Kidney tubule cell (primary cell): ENCODE measurements at regions not wholly inside any gene's neighbourhood (a gene's known extent, or its start where the extent isn't known, plus 50 kb on each side); places are given as distances from the start of the nearest gene placed in this dataset.
A peak's percentile ranks its signal among the peaks of the same experiment; 100 is the strongest.

Experiments
- DNase-seq: peaks from one replicate; pipeline ENCODE4 v3.0.0-alpha.2; 2018; ENCODE audit warnings: low spot score

GRCh38 chr6:94074764-94075163 lies 655.4 kb upstream of the EPHA7 start:
- no peak for DNase-seq

GRCh38 chr6:94071835-94072234 lies 652.5 kb upstream of the EPHA7 start:
- DNase-seq, result no peak

- DNase-seq, result no peak
Measured at GRCh38 chr6:94065707-94066337, 646.5 kb upstream of the EPHA7 start.

GRCh38 chr6:94052749-94053148 lies 633.4 kb upstream of the EPHA7 start:
- DNase-seq, result peak; percentile 24

- DNase-seq, result no peak
Measured at GRCh38 chr6:94050515-94050914, 631.2 kb upstream of the EPHA7 start.

GRCh38 chr6:94049001-94049400 lies 629.6 kb upstream of the EPHA7 start:
- DNase-seq, result no peak

- peak; percentile 64 for DNase-seq
Measured at GRCh38 chr6:94045099-94045829, 625.9 kb upstream of the EPHA7 start.

- peak; percentile 6 for DNase-seq
Measured at GRCh38 chr6:94041945-94042709, 622.8 kb upstream of the EPHA7 start.

GRCh38 chr6:94036024-94036423 lies 616.7 kb upstream of the EPHA7 start:
- no peak for DNase-seq

- DNase-seq, result no peak
Measured at GRCh38 chr6:94027374-94027773, 608.0 kb upstream of the EPHA7 start.

- no peak for DNase-seq
Measured at GRCh38 chr6:94026575-94026974, 607.2 kb upstream of the EPHA7 start.

- DNase-seq, result no peak
Measured at GRCh38 chr6:94005835-94006234, 586.5 kb upstream of the EPHA7 start.

- DNase-seq, result no peak
Measured at GRCh38 chr6:93992976-93993375, 573.6 kb upstream of the EPHA7 start.

- DNase-seq, result no peak
Measured at GRCh38 chr6:93989630-93990029, 570.3 kb upstream of the EPHA7 start.

- no peak for DNase-seq
Measured at GRCh38 chr6:93985953-93986352, 566.6 kb upstream of the EPHA7 start.

GRCh38 chr6:93975159-93975558 lies 555.8 kb upstream of the EPHA7 start:
- no peak for DNase-seq

- no peak for DNase-seq
Measured at GRCh38 chr6:93974332-93974731, 555.0 kb upstream of the EPHA7 start.

- no peak for DNase-seq
Measured at GRCh38 chr6:93972791-93973190, 553.4 kb upstream of the EPHA7 start.

- DNase-seq, result no peak
Measured at GRCh38 chr6:93970684-93971083, 551.3 kb upstream of the EPHA7 start.

GRCh38 chr6:93968126-93968525 lies 548.8 kb upstream of the EPHA7 start:
- DNase-seq, result no peak

GRCh38 chr6:93964926-93965325 lies 545.6 kb upstream of the EPHA7 start:
- no peak for DNase-seq

GRCh38 chr6:93964321-93964720 lies 545.0 kb upstream of the EPHA7 start:
- DNase-seq, result no peak

- peak; percentile 13 for DNase-seq
Measured at GRCh38 chr6:93962566-93962965, 543.2 kb upstream of the EPHA7 start.
